Pancreas (tissue), 10 donors: ENCODE measurements at regions not wholly inside any gene's neighbourhood (a gene's known extent, or its start where the extent isn't known, plus 50 kb on each side); places are given as distances from the start of the nearest gene placed in this dataset.

ENCODE experiments used
- ATAC-seq, 4 donors: fragments of 200-7000 bp; cut with Tn5 transposase; one replicate each; pipeline versions ENCODE4 v1.8.0 to v1.9.1; 2020; ENCODE audit warnings: mild to moderate bottlenecking in 4 of 4, moderate library complexity in 4 of 4
- DNase-seq, 6 donors: peaks; one replicate each; pipeline ENCODE4 v3.0.0-alpha.2; 2020
- FAIRE-seq: peaks from 2 replicates; lab custom pipeline; 2012; peaks lifted over from hg19 to GRCh38; lab: Jason Lieb, UNC
- H3K27ac ChIP-seq, 4 donors: fragments of 200-600 bp; sonication (generic); 1 replicate in 3 of 4; 2 replicates in 1 of 4; pipeline versions ENCODE4 v1.5.0 to v1.8.0; 2020
- H3K27me3 ChIP-seq, 4 donors: fragments of 200-600 bp; one replicate each; pipeline ENCODE4 v1.8.0; 2021
- H3K36me3 ChIP-seq, 3 donors: fragments of 200-600 bp; sonication (generic) in 1 of 3; one replicate each; pipeline versions ENCODE4 v1.5.0 to v1.8.0; 2020 to 2021
- H3K4me1 ChIP-seq, 3 donors: fragments of 200-600 bp; one replicate each; pipeline ENCODE4 v1.8.0; 2021
- H3K4me3 ChIP-seq, 4 donors: fragments of 200-600 bp; sonication (generic) in 2 of 4; one replicate each; pipeline versions ENCODE4 v1.5.0 to v1.8.0; 2020 to 2021
- H3K9me3 ChIP-seq, 4 donors: fragments of 200-600 bp; one replicate each; pipeline ENCODE4 v1.8.0; 2021
- CTCF ChIP-seq, 4 donors: fragments of 200-600 bp; sonication (generic) in 3 of 4; IDR thresholded peaks; one replicate each; pipeline versions ENCODE4 v1.5.0 to v1.8.0; 2021; ENCODE audit warnings: antibody characterized with exemption in 4 of 4
- WGBS, 2 donors: extraction: QIAGEN DNeasy Blood & Tissue Kit; methylation state at CpG; one replicate each; pipeline ENCODE4 v1.1.7; 2013; 5-methylcytosine and 5-hydroxymethylcytosine counted together
- intact Hi-C, 3 donors: fragments of 100-400 bp; cut with DNase I; formaldehyde crosslinking; loops; one replicate each; pipeline versions ENCODE4 v1.11.1 to v1.14.2; 2022
- donor health status: healthy with polysubstance abuse.
- donor health status: DM: no; HTN: no; CAD: no; lungs with moderate emphysema.
- donor health status: DM: no; HTN: no; CAD: no.
- donor health status: control.
- donor health status: control.
- donor health status: Bipolar disorder and iron deficiency.
- donor health status: DM: yes; HTN: yes; CAD: no.
- donor health status: DM: no; HTN: no; CAD: no.
- donor health status: DM: no; HTN: no; CAD: no.
- donor health status: DM: yes; HTN: yes; CAD: no.

- FAIRE-seq (no peak), ATAC-seq (peak in 2 of 4 donors; percentile 44 to 76), DNase-seq (no peak)
- no peaks in the 10 kb centered on the region for H3K9me3 ChIP-seq
- H3K4me1 ChIP-seq, result no peaks in the 10 kb centered on the region
- H3K27me3 ChIP-seq, result no peaks in the 10 kb centered on the region
- TF ChIP-seq CTCF (IDR thresholded peaks at IDR 0.05), result no peak
- H3K27ac ChIP-seq, result no peak overlapping the region
- H3K4me3 ChIP-seq, result no peak overlapping the region
- no peaks in the 10 kb centered on the region for H3K36me3 ChIP-seq
- intact Hi-C loops, result no loop called here
- WGBS, 2 donors, result 87% methylated on average over 5 of the region's 5 CpGs
Measured at GRCh38 chr12:19946550-19946949, 421.8 kb upstream of the PDE3A start.

- H3K4me3 ChIP-seq, result no peak overlapping the region
- H3K27me3 ChIP-seq, result no peaks in the 10 kb centered on the region
- intact Hi-C loops, result no loop called here
- FAIRE-seq (no peak), ATAC-seq (no peak), DNase-seq (no peak)
- H3K9me3 ChIP-seq, result no peaks in the 10 kb centered on the region
- no peak for TF ChIP-seq CTCF (IDR thresholded peaks at IDR 0.05)
- H3K4me1 ChIP-seq, result no peaks in the 10 kb centered on the region
- 90 to 97% methylated on average over 3 of the region's 3 CpGs for WGBS, 2 donors
- no peak overlapping the region for H3K27ac ChIP-seq
- no peaks in the 10 kb centered on the region for H3K36me3 ChIP-seq
Measured at GRCh38 chr12:19947344-19947743, 421.0 kb upstream of the PDE3A start.

GRCh38 chr12:19951664-19952063, 416.7 kb upstream of the PDE3A start:
- DNase-seq, result no peak
- Histone ChIP-seq H3K9me3 (no peaks in the 10 kb centered on the region), H3K36me3 (no peaks in the 10 kb centered on the region), H3K27me3 (no peaks in the 10 kb centered on the region), H3K4me1 (no peaks in the 10 kb centered on the region), H3K27ac (no peak overlapping the region), H3K4me3 (no peak overlapping the region)
- no peak for TF ChIP-seq CTCF (IDR thresholded peaks at IDR 0.05)
- FAIRE-seq, result no peak
- WGBS, 2 donors, result 71 to 76% methylated on average over 4 of the region's 4 CpGs
- no peak for ATAC-seq
- intact Hi-C loops, result no loop called here

GRCh38 chr12:19953734-19954133, 414.6 kb upstream of the PDE3A start:
- no peak for TF ChIP-seq CTCF (IDR thresholded peaks at IDR 0.05)
- H3K4me3 ChIP-seq, result no peak overlapping the region
- no peaks in the 10 kb centered on the region for H3K36me3 ChIP-seq
- DNase-seq (no peak), ATAC-seq (no peak), FAIRE-seq (no peak)
- no peaks in the 10 kb centered on the region for H3K27me3 ChIP-seq
- WGBS, 2 donors, result 30 to 38% methylated on average over 1 of the region's 1 CpG
- H3K9me3 ChIP-seq, result no peaks in the 10 kb centered on the region
- H3K27ac ChIP-seq, result no peak overlapping the region
- no peaks in the 10 kb centered on the region for H3K4me1 ChIP-seq
- intact Hi-C loops, result no loop called here

- ATAC-seq (no peak), DNase-seq (no peak), FAIRE-seq (no peak)
- H3K4me1 ChIP-seq, result no peaks in the 10 kb centered on the region
- no peak overlapping the region for H3K27ac ChIP-seq
- no peaks in the 10 kb centered on the region for H3K27me3 ChIP-seq
- TF ChIP-seq CTCF (IDR thresholded peaks at IDR 0.05), result no peak
- WGBS, 2 donors, result 93 to 99% methylated on average over 4 of the region's 4 CpGs
- no peak overlapping the region for H3K4me3 ChIP-seq
- no peaks in the 10 kb centered on the region for H3K9me3 ChIP-seq
- intact Hi-C loops, result no loop called here
- no peaks in the 10 kb centered on the region for H3K36me3 ChIP-seq
Measured at GRCh38 chr12:19954163-19954562, 414.2 kb upstream of the PDE3A start.
